HG03108 (cell line): ENCODE measurements at regions not wholly inside any gene's neighbourhood (a gene's known extent, or its start where the extent isn't known, plus 50 kb on each side); places are given as distances from the start of the nearest gene placed in this dataset.
"Not testable (repeated sequence)": the region's sequence is repeated elsewhere in the genome, so short reads cannot be mapped to it uniquely, and the experiment has no call there.

Experiments
- ATAC-seq: cut with Tn5 transposase; IDR thresholded peaks from one replicate; pipeline ENCODE4 v1.9.1; 2021; ENCODE audit warnings: moderate library complexity; ENCODE audit not compliant: unreplicated experiment

DNA sequence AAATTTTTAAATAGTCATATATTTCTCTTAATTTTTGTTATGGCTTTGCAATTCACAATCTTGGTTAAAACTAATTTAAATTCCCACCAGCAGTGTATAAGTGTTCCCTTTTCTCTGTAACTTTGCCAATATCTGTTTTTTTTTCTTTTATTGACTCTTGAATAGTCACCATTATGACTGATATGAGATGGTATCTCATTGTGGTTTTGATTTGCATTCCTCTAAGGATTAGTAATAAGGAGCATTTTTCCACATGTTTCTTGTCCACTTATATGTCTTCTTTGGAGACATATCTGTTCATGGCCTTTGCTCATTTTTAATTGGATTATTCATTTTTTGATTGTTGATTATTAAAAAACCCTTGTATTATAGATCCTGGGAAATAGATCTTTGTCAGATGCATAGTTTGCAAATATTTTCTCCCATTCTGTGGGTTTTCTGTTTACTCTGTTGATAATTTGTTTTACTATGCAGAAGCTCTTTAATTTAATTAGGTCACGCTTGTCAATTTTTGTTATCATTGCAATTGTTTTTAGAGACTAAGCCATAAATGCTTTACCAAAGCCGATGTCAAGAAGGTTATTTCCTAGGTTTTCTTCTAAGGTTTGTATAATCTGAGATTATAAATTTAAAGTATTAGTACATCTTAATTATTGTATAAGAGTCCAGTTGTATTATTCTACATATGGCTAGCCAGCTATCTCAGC is 610.9 kb downstream of the CHSY3 start:
- no peak for ATAC-seq

DNA sequence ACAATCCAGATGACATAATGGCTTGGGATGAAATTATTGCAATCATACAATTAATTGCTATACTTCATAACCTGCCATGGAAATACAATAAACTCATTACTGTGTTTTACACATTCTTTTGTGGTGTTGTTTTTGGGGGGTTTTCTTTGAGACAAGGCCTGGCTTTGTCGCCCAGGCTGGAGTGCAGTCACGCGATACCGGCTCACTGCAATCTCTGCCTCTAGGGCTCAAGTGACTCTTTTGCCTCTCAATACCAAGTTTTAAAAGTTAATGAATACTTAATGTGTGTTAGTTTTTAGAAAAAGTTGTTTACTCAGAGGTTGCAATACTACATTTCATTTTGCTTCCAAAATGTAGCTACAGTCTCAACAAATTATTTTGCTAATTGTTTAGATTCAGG is 598.4 kb downstream of the CHSY3 start:
- no peak for ATAC-seq

DNA sequence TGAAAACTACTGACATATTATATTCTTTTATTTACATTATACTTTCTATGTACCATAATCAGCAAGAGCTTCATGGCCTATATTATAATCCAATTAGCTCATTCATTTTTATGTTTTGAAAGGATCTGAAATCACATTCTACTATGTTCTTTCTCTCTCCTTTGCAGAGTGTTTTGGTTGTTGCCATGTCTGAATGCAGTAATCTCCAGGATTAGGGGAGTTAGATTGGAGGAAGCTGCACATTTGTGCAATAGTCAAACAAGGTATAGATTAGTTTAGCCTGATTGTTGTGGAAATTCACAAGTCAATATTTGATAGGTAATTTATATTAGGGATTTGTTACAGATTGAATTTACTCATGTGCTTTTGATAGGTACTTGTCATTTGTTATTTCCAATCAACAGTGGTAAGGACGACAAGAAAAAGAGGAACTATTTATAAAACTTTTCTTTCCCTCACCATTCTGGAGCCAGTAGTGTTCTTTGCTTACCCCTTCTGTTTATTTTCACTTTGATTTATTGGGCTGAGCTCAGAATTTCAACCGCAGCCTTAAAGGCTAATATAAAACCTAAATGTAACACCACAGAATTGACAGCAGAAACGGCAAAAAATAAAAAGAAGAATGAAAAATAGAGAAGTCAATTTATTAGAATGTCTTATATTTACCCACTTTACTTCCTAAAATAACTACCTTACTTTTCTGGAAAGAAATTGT is 597.0 kb downstream of the CHSY3 start:
- ATAC-seq, result no peak

DNA sequence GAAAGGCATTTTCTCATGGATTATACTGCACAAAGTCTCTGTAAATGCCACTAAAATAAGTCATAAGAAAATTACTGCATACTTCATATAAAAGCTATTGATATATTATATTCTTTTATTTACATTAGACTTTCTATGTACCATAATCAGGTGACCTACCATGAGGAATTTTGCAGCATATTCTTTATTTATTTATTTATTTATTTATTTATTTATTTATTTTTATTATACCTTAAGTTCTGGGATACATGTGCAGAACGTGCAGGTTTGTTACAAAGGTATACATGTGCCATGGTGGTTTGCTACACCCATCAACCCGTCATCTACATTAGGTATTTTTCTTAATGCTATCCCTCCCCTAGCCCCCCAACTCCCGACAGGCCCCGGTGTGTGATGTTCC is 596.2 kb downstream of the CHSY3 start:
- ATAC-seq, result not testable (repeated sequence)

DNA sequence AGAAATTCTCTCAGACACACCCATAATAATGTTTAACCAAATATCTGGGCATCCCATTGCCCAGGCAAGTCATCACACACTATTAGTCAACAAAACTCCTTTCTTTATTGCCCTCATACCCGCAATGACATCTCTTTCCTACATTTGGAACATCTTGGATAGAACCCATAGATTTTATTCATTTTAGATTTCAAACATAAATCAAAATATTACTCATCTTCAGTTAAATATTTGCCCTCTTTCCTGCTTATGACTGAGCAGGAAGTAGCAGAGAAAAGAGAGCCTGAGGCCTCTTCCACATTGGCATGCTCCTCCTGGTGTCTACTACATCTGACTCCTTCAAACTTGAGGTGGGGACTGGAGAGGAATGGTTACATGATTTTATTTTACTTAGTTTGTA is 592.0 kb downstream of the CHSY3 start:
- no peak for ATAC-seq

DNA sequence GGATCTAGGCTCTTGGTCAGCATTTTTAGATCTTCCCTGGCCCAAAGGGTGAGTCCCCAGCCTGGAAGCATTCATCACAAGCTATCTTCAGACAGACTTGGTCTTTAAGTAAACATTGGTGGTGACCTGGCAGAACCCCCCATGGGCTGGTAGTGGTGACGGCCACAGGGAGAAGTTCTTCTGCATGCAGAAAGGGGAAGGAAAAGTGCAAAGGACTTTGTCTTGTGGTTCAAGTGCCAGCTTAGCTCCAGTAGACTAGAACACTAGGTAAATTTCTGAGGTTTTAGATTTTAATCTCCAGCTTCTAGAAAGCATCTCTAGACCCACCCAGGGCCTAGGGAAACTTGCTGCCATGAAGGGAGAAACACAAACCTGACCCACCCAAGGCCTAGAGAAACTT is 584.0 kb downstream of the CHSY3 start:
- no peak for ATAC-seq

DNA sequence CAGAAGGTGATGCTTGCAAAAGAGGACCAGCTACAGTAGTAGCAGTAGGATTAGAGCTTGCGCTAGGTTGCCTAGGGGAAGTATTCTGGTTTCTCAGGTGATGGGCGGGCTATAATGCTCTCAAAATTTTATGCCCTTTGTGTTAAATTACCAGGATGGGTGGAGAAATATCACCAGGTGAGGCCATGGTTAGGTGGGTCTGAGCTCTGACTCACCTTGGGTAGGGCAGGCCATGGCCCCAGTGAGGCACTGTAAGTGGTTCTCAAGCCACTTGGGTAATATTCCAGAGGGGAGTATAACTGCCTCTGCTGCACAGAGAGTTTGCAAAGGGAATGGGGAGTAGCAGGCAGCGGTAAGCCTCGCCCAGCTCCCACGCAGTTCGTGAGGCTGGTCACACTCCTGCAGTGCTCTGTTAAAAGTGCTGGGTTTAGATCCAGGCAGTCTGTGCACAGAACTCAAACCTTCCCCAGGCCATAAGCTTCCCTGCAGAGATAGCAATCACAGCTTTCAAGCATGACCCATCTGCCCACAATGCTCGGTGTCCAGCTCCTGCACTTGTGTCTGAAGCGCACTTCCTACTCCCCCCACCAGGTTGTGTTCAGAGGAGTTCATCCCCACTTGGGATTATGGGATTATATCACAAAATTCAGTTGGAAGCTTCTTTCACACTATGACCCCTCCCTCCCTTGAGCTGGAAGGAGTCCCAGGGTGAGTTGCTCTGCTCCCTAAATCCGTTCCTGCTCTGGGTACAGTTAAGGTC is 575.0 kb downstream of the CHSY3 start:
- ATAC-seq, result no peak

DNA sequence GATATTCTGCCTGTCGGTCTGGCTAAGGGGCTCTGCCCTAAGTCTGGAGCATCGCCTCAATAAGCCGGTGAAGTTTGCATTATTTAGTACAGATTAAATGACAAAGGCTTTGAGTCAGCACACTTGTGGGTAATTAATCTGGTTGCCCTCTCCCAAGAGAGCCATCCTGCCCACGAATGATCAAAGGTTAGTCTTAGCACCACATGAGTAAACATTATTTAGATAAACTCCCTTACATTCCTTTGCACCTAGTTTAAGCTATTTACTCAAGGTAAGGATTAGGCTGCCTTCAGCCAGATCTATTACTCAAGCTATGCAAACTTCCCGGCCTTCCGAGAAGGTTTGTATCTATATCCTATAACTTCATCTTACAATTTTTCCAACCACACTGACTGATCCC is 572.1 kb downstream of the CHSY3 start:
- no peak for ATAC-seq

DNA sequence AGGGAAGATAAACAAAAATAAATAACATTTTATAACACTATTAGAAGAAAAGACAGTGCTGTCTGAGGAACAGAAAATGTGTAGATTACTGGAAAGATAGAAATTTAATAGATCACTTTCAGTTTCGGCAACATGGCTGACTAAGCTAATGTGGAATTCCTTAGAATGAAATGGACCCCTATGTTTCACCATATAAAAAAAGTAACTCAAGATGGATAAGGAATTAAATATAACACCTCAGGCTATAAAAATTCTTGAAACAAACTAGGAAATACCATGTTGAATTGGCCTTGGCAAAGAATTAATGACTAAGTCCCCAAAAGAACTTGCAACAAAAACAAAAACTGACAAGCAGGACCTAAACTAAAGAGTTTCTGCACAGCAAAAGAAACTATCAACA is 558.3 kb downstream of the CHSY3 start:
- ATAC-seq, result no peak

DNA sequence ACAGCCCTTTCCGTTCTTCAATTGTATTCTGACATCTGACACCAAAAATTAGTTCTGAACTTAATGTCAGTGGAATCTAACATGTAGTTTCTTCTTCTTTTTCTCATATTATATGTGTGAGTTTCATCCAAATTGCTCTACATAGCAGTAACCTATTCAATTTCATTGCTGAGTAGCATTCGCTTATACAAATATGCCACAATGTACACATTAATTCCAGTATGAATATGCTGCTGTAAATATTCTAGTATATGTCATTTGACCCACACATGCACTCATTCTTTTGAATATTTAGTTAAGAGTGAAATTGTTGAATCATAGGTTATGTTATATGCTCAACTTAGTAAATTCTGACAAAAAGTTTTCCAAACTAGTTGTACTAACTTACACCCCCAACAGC is 550.9 kb downstream of the CHSY3 start:
- no peak for ATAC-seq

DNA sequence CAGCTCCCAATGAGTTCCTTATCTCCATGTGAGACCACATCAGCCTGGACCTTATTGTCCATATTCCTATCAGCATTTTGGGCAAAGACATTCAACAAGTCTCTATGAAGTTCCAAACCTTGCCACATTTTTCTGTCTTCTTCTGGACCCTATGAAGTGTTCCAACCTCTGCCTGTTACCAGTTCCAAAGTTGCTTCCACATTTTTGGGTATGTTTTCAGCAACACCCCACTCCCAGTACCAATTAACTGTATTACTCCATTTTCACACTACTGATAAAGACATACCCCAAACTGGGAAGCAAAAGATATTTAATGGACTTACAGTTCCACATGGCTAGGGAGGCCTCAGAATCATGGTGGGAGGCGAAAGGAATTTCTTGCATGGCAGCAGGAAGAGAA is 548.5 kb downstream of the CHSY3 start:
- no peak for ATAC-seq

DNA sequence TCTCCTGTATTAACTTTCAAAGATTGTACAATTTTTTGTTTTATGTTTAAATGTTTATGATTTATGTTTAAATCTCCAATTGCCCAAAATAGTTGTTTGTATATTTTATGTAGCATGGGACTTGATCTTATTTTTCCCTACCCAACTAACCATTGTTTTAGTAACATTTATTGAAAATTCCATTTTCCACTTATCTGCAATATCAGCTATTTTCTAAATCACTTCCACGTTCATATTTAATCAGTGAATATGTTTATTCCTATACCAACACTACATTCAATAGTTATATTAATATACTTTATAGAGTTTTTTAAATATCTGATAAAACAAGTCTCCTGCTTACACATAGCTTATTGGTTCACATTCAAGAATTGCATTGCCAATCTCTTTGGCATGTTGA is 532.2 kb downstream of the CHSY3 start:
- ATAC-seq, result no peak

DNA sequence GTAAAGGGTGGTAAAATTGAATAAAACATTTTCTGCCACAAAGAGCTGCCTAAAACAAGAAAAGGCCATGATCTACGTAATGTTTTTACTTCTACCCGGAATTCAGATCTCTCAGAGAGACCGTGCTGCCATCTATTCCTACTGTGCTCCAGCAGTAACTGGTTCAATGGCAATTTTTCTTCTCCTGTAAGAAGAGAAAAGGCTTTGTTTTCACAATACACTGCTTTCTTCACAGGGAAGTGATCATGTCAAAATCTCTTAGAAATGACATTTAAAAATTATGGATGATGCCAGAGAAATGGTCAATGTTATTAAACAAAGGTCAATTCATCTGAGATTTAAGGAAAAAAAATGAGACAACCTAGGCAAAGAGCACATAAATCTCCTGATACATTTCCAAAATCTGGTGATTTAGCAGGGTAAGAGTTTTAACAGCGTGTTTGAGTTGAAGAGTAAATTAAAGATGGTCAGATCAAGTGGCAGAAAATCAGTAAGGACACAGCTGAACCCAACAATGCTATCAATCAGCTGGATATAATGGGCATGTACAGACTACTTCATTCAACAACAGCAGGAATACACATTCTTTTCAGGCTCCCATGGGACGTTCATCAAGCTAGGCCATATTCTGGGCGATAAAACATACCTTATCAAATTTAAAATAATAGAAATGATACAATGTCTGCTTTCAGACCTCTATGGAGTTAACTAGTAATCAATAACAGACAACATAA is 523.1 kb downstream of the CHSY3 start:
- no peak for ATAC-seq

DNA sequence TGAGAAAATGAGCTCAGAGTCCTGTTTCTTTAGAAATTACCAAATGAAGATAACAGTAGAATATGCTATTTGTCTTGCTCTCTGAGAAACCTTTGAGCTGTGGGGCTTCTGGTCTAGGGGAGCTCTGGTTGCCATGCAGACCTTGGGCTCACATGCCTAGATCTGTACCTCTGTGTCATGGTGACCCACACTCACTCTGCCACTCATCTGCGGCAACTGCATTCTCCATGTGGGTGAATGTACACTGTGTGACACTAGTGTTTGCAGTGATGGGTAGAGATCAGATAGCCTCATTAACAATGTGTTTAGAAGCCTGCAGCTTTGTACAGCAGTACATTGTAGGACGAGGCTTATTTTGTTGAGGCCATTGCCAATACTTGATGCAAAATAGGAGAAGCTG is 521.2 kb downstream of the CHSY3 start:
- no peak for ATAC-seq

DNA sequence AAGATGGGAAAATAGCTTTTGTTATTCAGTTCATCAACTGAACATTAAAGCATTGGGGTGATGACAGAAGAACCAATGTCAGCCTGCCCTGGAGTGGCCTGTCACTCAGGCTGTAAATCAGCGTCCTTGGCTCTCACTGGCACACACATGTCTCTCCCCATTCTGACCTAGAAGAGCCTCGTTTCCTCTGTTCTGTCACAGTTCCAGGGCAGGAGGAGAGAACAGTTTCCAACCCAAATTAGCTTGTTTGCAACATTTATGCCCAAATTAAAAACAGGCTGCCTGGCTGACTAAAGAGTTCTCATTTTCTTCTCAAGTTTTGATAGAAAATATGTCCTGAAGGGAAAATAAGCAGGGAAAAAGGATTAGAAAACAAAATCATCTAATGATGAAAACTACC is 520.1 kb downstream of the CHSY3 start:
- no peak for ATAC-seq

DNA sequence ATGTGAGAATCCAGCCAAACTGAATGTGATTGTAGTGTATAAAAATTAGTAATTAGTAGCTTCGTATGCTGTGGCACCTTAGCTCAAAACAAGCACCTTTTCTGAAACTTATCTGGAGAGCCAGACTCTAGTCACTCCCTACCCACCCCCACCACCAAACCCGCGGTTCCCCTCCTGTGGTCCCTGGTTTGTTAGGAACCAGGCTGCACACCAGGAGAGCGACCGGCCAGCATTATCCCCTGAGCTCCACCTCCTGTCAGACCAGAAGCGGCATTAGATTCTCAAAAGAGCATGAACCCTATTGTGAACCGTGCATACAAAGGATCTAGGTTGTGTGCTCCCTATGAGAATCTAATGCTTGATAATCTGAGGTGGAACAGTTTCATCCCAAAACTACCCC is 498.6 kb downstream of the CHSY3 start:
- no peak for ATAC-seq

DNA sequence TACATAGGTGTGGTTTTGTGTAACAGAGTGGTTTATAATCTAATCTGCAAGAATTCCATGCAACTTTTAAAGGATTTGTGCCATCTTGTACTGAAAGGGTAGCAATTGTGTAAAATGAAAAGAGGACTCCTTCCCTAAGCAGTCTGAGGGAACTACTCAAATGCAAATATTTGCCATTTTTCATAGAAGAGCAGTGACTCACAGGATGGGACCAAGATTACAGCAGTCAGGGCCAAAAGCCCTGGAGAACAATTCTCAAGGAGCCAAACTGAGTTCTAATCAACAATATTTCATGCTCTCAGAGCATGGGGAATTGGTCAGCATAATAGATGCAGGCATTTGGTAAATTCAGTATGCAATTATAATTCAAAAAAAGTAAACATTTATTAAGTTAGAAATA is 495.8 kb downstream of the CHSY3 start:
- ATAC-seq, result no peak

DNA sequence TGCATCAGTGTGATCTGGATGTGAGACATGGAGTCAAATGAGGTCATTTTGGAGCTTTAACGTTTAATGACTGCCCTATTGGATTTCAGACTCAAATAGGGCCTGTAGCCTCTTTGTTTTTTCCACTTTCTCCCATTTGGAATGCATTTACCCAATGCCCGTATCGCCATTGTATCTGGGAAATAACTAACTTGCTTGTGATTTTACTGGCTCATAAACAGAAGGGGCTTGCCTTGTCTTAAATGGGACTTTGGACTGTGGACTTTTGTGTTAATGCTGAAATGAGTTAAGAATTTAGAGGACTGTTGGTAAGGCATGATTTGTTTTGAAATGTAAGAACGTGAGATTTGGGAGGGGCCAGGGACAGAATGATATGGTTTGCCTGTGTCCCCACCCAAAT is 494.6 kb downstream of the CHSY3 start:
- no peak for ATAC-seq

DNA sequence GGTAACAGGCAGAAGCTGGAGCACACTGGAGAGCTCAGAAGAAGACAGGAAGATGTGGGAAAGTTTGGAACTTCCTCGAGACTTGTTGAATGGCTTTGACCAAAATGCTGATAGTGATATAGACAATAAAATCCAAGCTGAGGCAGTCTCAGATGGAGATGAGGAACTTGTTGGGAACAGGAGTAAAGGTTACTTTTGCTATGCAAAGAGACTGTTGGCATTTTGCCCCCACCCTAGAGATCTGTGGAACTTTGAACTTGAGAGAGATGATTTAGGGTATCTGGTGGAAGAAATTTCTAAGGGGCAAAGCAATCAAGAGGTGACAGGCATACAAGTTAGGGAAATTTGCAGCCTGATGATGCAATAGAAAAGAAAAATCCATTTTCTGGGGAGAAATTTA is 493.5 kb downstream of the CHSY3 start:
- ATAC-seq, result not testable (repeated sequence)

DNA sequence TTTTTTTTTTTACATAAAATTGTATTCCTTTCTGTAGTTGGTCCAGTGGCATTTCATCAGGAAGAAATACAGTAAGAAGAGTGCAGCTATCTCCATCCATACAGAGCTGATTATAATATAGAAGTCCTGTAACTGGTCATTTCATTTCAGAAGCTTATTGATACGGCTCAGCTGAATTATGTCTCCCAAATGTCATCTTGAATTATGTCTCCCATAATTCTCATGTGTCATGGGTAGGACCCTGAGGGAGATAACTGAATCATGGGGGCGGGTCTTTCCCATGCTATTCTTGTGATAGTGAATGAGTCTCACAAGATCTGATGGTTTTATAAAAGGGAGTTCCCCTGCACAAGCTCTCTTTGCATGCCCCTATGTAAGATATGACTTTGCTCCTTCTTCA is 492.9 kb downstream of the CHSY3 start:
- no peak for ATAC-seq

DNA sequence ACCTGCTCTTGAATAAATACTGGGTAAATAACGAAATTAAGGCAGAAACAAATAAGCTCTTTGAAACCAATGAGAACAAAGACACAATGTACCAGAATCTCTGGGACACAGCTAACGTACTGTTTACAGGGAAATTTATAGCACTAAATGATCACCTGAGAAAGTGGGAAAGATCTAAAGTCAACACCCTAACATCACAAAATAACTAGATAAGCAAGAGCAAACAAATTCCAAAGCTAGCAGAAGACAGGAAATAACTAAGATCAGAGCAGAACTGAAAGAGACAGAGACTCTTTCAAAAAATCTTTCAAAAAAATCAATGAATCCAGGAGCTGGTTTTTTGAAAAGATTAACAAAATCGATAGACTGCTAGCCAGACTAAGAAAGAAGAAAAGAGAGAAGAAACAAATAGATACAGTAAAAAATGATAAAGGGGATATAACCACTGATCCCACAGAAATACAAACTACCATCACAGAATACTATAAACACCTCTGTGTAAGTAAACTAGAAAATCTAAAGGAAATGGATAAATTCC is 487.5 kb downstream of the CHSY3 start:
- not testable (repeated sequence) for ATAC-seq
